ENCODE measurements at regions not wholly inside any gene's neighbourhood (a gene's known extent, or its start where the extent isn't known, plus 50 kb on each side); places are given as distances from the start of the nearest gene placed in this dataset.

DNA sequence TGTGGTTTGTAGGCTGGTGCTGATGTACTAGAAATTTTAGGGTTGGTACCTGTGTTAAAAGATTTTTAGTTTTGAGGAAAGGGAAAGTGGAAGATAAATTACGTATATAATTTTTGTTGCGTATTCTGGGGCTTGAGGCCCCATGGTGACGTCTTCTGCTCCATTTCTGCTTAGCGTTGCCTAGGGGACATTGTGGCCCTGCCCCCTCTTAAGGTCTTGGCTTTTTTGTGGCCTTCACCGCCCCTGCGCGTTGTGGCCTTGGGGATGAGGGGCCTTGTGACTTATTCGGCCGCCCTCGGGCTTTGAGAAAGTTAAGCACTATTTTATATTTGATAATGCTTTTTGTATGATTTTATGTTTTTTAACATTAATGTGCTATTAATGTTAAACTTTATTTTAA, 182.0 kb downstream of the KLF13 start:
- Histone ChIP-seq H3K27me3 (ENCODE audit: control insufficient read depth, insufficient read depth, low read length) (peaks cover 4% of the 10 kb centered on the region), H3K27ac (ENCODE audit: low read depth, low read length) (no peak overlapping the region), H3K9me3 (ENCODE audit: control insufficient read depth, insufficient read depth, low read length) (peaks cover 4% of the 10 kb centered on the region; the same call in 1 of the 2 replicates), H3K4me3 (ENCODE audit: low read depth, low read length) (no peak overlapping the region)
- POLR2A ChIA-PET = no interaction called here
- DNase-seq (ENCODE audit: low read depth, low spot score) = no peak
- CTCF ChIA-PET = no interaction called here
- TF ChIP-seq CTCF (IDR thresholded peaks at IDR 0.05; ENCODE audit: low read depth, low read length) = no peak

GRCh38 chr15:31510057-31510456, 183.4 kb downstream of the KLF13 start:
- CTCF ChIA-PET = interaction anchor here (0.7 kb wide), 1 partner anchor 204 kb away, joined by 4 read pairs; no protein-coding TSS in a partner anchor
- no peak for TF ChIP-seq CTCF (IDR thresholded peaks at IDR 0.05; ENCODE audit: low read depth, low read length)
- Histone ChIP-seq H3K9me3 (ENCODE audit: control insufficient read depth, insufficient read depth, low read length) (peaks cover 4% of the 10 kb centered on the region; the same call in 1 of the 2 replicates), H3K4me3 (ENCODE audit: low read depth, low read length) (no peak overlapping the region), H3K27ac (ENCODE audit: low read depth, low read length) (no peak overlapping the region), H3K27me3 (ENCODE audit: control insufficient read depth, insufficient read depth, low read length) (no peaks in the 10 kb centered on the region)
- no peak for DNase-seq (ENCODE audit: low read depth, low spot score)
- POLR2A ChIA-PET = no interaction called here

DNA sequence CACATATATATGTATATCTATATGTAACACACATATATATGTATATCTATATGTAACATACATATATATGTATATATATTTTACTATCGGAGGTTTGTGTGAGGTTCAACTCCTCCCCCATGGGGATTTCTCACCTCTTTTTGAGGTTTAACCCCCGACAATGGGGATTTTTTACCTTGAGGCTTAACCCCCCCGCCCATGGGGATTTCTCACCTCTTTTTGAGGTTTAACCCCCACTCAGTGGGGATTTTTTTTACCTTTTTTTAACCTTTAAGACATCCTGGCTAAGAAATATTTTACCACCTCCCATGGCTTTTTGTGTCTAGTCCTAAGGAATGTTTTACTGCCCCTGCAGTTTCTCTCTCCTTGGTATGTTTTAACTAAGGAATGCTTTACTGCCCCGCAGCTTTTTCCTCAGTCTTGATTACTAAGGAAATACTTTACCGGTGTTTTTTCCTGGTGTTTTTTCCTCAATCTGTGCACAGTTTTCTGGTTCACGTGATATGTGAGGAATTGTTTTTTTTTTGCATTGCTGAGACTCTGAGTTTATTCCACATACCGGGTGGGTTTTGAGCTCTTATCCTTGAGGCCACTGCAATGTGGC, 185.2 kb downstream of the KLF13 start:
- no peak overlapping the region for H3K4me3 ChIP-seq (ENCODE audit: low read depth, low read length)
- H3K9me3 ChIP-seq (ENCODE audit: control insufficient read depth, insufficient read depth, low read length) = peaks cover 4% of the 10 kb centered on the region; the same call in 1 of the 2 replicates
- DNase-seq (ENCODE audit: low read depth, low spot score) = no peak
- ChIA-PET POLR2A (no interaction called here), CTCF (no interaction called here)
- no peak overlapping the region for H3K27ac ChIP-seq (ENCODE audit: low read depth, low read length)
- peaks cover 2% of the 10 kb centered on the region for H3K27me3 ChIP-seq (ENCODE audit: control insufficient read depth, insufficient read depth, low read length)
- TF ChIP-seq CTCF (IDR thresholded peaks at IDR 0.05; ENCODE audit: low read depth, low read length) = no peak

DNA sequence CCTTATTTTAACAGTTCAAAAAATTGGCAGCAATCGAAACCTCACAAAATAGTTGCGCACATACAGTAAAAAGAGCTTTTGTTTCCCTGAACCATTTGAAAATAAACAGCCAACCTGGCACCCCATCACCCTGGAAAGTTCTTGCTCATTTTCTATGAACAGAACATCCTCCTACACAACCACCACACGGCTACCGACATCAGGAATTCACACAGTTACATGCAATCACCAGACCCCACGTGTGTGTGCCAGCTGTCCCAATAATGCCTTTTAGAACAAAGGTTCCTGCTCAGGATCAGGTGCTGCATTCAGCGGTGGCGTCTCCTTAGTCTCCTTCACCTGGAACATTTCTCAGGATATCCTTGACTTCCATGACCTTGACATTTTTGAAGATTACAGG, 186.5 kb downstream of the KLF13 start:
- Histone ChIP-seq H3K9me3 (ENCODE audit: control insufficient read depth, insufficient read depth, low read length) (peaks cover 4% of the 10 kb centered on the region; the same call in 1 of the 2 replicates), H3K27ac (ENCODE audit: low read depth, low read length) (no peak overlapping the region), H3K27me3 (ENCODE audit: control insufficient read depth, insufficient read depth, low read length) (peaks cover 2% of the 10 kb centered on the region), H3K4me3 (ENCODE audit: low read depth, low read length) (no peak overlapping the region)
- DNase-seq (ENCODE audit: low read depth, low spot score) = no peak
- no peak for TF ChIP-seq CTCF (IDR thresholded peaks at IDR 0.05; ENCODE audit: low read depth, low read length)
- POLR2A ChIA-PET = no interaction called here
- CTCF ChIA-PET = interaction anchor here (0.6 kb wide), 1 partner anchor 875 kb away, joined by 3 read pairs; no protein-coding TSS in a partner anchor

DNA sequence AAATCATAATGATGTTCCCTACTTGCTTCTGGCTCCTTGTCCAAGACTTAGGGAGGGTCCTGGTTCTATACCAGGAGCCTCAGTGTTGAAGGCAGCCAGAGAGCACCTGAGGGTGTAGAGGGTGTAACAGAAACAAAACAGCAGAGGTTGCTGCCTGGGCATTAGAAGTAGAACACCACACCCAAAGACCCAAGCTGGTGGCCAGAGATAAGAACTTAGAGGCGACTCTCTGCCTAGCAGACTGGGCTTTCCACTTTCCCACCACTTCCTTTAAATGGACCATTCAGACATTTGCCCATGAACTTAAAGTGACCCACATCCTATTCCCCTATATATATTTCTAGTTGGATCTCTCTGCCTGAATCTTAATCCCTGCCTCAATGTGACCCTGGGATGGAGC, 189.8 kb downstream of the KLF13 start:
- TF ChIP-seq CTCF (IDR thresholded peaks at IDR 0.05; ENCODE audit: low read depth, low read length) = no peak
- POLR2A ChIA-PET = no interaction called here
- peaks cover 2% of the 10 kb centered on the region for H3K27me3 ChIP-seq (ENCODE audit: control insufficient read depth, insufficient read depth, low read length)
- no peak for DNase-seq (ENCODE audit: low read depth, low spot score)
- CTCF ChIA-PET = no interaction called here
- H3K9me3 ChIP-seq (ENCODE audit: control insufficient read depth, insufficient read depth, low read length) = no peaks in the 10 kb centered on the region
- H3K4me3 ChIP-seq (ENCODE audit: low read depth, low read length) = no peak overlapping the region
- no peak overlapping the region for H3K27ac ChIP-seq (ENCODE audit: low read depth, low read length)
